ENCODE measurements at regions not wholly inside any gene's neighbourhood (a gene's known extent, or its start where the extent isn't known, plus 50 kb on each side); places are given as distances from the start of the nearest gene placed in this dataset.

- Histone ChIP-seq H3K27ac (ENCODE audit: low read depth, low read length) (no peak overlapping the region), H3K36me3 (ENCODE audit: control insufficient read depth, low read length) (no peaks in the 10 kb centered on the region), H3K9me3 (ENCODE audit: control insufficient read depth, insufficient read depth, low read length) (no peaks in the 10 kb centered on the region), H3K4me1 (ENCODE audit: control insufficient read depth, low read length) (no peaks in the 10 kb centered on the region), H3F3A (ENCODE audit: control insufficient read depth, insufficient read depth) (no peaks in the 10 kb centered on the region), H4K20me1 (ENCODE audit: control insufficient read depth, insufficient read depth, low read depth, low read length) (no peaks in the 10 kb centered on the region), H3K79me2 (ENCODE audit: control insufficient read depth, low read length) (no peaks in the 10 kb centered on the region), H3K4me2 (ENCODE audit: low read length) (no peak overlapping the region), H3K4me3 (ENCODE audit: low read length) (no peak overlapping the region), H3K9me2 (replicated peaks; ENCODE audit: control insufficient read depth, low read length) (no peaks in the 10 kb centered on the region), H3K27me3 (ENCODE audit: control insufficient read depth, low read length) (no peaks in the 10 kb centered on the region)
- TF ChIP-seq CTCF (IDR thresholded peaks at IDR 0.05; ENCODE audit: low read depth, low read length, poor library complexity, severe bottlenecking) (no peak), EZH2phosphoT487 (IDR thresholded peaks at IDR 0.05; ENCODE audit: borderline replicate concordance, low read length) (no peak)
Observed at GRCh38 chr12:90896821-90897220, 58.2 kb downstream of the CCER1 start.

GRCh38 chr12:90896164-90896563 is 58.8 kb downstream of the CCER1 start:
- Histone ChIP-seq H3K9me2 (replicated peaks; ENCODE audit: control insufficient read depth, low read length) (no peaks in the 10 kb centered on the region), H3K27ac (ENCODE audit: low read depth, low read length) (no peak overlapping the region), H3K4me2 (ENCODE audit: low read length) (no peak overlapping the region), H3K4me3 (ENCODE audit: low read length) (no peak overlapping the region), H3K4me1 (ENCODE audit: control insufficient read depth, low read length) (no peaks in the 10 kb centered on the region), H3K27me3 (ENCODE audit: control insufficient read depth, low read length) (no peaks in the 10 kb centered on the region), H3F3A (ENCODE audit: control insufficient read depth, insufficient read depth) (no peaks in the 10 kb centered on the region), H3K9me3 (ENCODE audit: control insufficient read depth, insufficient read depth, low read length) (no peaks in the 10 kb centered on the region), H4K20me1 (ENCODE audit: control insufficient read depth, insufficient read depth, low read depth, low read length) (no peaks in the 10 kb centered on the region), H3K36me3 (ENCODE audit: control insufficient read depth, low read length) (no peaks in the 10 kb centered on the region), H3K79me2 (ENCODE audit: control insufficient read depth, low read length) (no peaks in the 10 kb centered on the region)
- no peak for TF ChIP-seq CTCF (IDR thresholded peaks at IDR 0.05; ENCODE audit: low read depth, low read length, poor library complexity, severe bottlenecking)
- TF ChIP-seq EZH2phosphoT487 (IDR thresholded peaks at IDR 0.05; ENCODE audit: borderline replicate concordance, low read length): no peak

GRCh38 chr12:90888316-90888715 is 66.7 kb downstream of the CCER1 start:
- Histone ChIP-seq H3K79me2 (ENCODE audit: control insufficient read depth, low read length) (no peaks in the 10 kb centered on the region), H3K36me3 (ENCODE audit: control insufficient read depth, low read length) (no peaks in the 10 kb centered on the region), H4K20me1 (ENCODE audit: control insufficient read depth, insufficient read depth, low read depth, low read length) (no peaks in the 10 kb centered on the region), H3K9me2 (replicated peaks; ENCODE audit: control insufficient read depth, low read length) (no peaks in the 10 kb centered on the region), H3K27me3 (ENCODE audit: control insufficient read depth, low read length) (no peaks in the 10 kb centered on the region), H3K4me2 (ENCODE audit: low read length) (no peak overlapping the region), H3K4me1 (ENCODE audit: control insufficient read depth, low read length) (no peaks in the 10 kb centered on the region), H3F3A (ENCODE audit: control insufficient read depth, insufficient read depth) (no peaks in the 10 kb centered on the region), H3K4me3 (ENCODE audit: low read length) (no peak overlapping the region), H3K9me3 (ENCODE audit: control insufficient read depth, insufficient read depth, low read length) (no peaks in the 10 kb centered on the region), H3K27ac (ENCODE audit: low read depth, low read length) (no peak overlapping the region)
- no peak for TF ChIP-seq EZH2phosphoT487 (IDR thresholded peaks at IDR 0.05; ENCODE audit: borderline replicate concordance, low read length)
- no peak for TF ChIP-seq CTCF (IDR thresholded peaks at IDR 0.05; ENCODE audit: low read depth, low read length, poor library complexity, severe bottlenecking)

GRCh38 chr12:90883456-90883855 is 71.5 kb downstream of the CCER1 start:
- H3K9me3 ChIP-seq (ENCODE audit: control insufficient read depth, insufficient read depth, low read length): no peaks in the 10 kb centered on the region
- no peaks in the 10 kb centered on the region for H3K9me2 ChIP-seq (replicated peaks; ENCODE audit: control insufficient read depth, low read length)
- H3K36me3 ChIP-seq (ENCODE audit: control insufficient read depth, low read length): no peaks in the 10 kb centered on the region
- H3K4me1 ChIP-seq (ENCODE audit: control insufficient read depth, low read length): no peaks in the 10 kb centered on the region
- H3K79me2 ChIP-seq (ENCODE audit: control insufficient read depth, low read length): no peaks in the 10 kb centered on the region
- H3K4me3 ChIP-seq (ENCODE audit: low read length): no peak overlapping the region
- no peak for TF ChIP-seq EZH2phosphoT487 (IDR thresholded peaks at IDR 0.05; ENCODE audit: borderline replicate concordance, low read length)
- TF ChIP-seq CTCF (IDR thresholded peaks at IDR 0.05; ENCODE audit: low read depth, low read length, poor library complexity, severe bottlenecking): no peak
- H3F3A ChIP-seq (ENCODE audit: control insufficient read depth, insufficient read depth): no peaks in the 10 kb centered on the region
- no peak overlapping the region for H3K27ac ChIP-seq (ENCODE audit: low read depth, low read length)
- no peaks in the 10 kb centered on the region for H4K20me1 ChIP-seq (ENCODE audit: control insufficient read depth, insufficient read depth, low read depth, low read length)
- no peak overlapping the region for H3K4me2 ChIP-seq (ENCODE audit: low read length)
- H3K27me3 ChIP-seq (ENCODE audit: control insufficient read depth, low read length): no peaks in the 10 kb centered on the region
